PFSK-1 (cell line): ENCODE measurements at regions not wholly inside any gene's neighbourhood (a gene's known extent, or its start where the extent isn't known, plus 50 kb on each side); places are given as distances from the start of the nearest gene placed in this dataset.

ENCODE experiments used
- FOXP2 ChIP-seq: optimal IDR thresholded peaks from 2 replicates; pipeline ENCODE3; 2011; ENCODE audit warnings: borderline replicate concordance, control low read depth, inconsistent platforms; ENCODE audit not compliant: insufficient read depth; ENCODE audit errors: extremely low read length, extremely low read depth
- POLR2AphosphoS5 ChIP-seq: IDR thresholded peaks from 2 replicates; pipeline ENCODE4 v1.6.1; 2012; ENCODE audit warnings: low read depth, mild to moderate bottlenecking, control low read depth, low read length, moderate library complexity
- SIN3A ChIP-seq: IDR thresholded peaks from 2 replicates; pipeline ENCODE4 v1.6.1; 2012; ENCODE audit warnings: mild to moderate bottlenecking, low read length, moderate library complexity, borderline replicate concordance; ENCODE audit not compliant: insufficient read depth
- TAF1 ChIP-seq: IDR thresholded peaks from 2 replicates; pipeline ENCODE4 v1.6.1; 2012; ENCODE audit warnings: low read length, control low read depth, borderline replicate concordance; ENCODE audit not compliant: insufficient read depth
- TF ChIP-seq, protein P1 (sequence below), 2 experiments: IDR thresholded peaks; 2 replicates each; pipeline versions ENCODE4 v1.6.1 to v1.8.0; 2011 to 2012; ENCODE audit warnings: low read depth in 2 of 2, low read length in 2 of 2, control low read depth in 1 of 2, inconsistent platforms in 1 of 2, mild to moderate bottlenecking in 1 of 2, moderate library complexity in 1 of 2; ENCODE audit not compliant: insufficient read depth in 1 of 2

DNA sequence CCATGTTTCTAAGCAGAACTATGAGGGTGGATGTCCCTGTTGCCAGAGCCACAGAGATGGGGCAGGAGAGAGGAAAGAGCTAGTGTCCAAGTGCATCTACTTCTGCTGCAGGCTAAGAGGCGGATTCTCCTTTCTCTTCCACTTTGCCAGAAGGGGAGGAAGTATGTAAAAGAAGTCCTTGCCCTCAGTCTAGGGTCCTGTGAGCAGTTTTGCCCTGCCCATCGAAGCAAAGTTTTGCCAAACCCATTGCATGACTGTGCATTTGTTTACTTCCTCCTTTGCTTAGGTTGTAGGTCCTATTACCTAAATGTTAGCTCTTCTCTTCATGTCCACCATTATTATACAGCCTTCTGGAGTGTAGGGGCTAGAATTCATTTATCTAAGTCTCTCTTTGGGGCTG, 106.2 kb upstream of the ARMC2 start:
- TF ChIP-seq SIN3A (no peak), POLR2AphosphoS5 (no peak), FOXP2 (no peak), TAF1 (no peak)
- TF ChIP-seq, protein P1, sequence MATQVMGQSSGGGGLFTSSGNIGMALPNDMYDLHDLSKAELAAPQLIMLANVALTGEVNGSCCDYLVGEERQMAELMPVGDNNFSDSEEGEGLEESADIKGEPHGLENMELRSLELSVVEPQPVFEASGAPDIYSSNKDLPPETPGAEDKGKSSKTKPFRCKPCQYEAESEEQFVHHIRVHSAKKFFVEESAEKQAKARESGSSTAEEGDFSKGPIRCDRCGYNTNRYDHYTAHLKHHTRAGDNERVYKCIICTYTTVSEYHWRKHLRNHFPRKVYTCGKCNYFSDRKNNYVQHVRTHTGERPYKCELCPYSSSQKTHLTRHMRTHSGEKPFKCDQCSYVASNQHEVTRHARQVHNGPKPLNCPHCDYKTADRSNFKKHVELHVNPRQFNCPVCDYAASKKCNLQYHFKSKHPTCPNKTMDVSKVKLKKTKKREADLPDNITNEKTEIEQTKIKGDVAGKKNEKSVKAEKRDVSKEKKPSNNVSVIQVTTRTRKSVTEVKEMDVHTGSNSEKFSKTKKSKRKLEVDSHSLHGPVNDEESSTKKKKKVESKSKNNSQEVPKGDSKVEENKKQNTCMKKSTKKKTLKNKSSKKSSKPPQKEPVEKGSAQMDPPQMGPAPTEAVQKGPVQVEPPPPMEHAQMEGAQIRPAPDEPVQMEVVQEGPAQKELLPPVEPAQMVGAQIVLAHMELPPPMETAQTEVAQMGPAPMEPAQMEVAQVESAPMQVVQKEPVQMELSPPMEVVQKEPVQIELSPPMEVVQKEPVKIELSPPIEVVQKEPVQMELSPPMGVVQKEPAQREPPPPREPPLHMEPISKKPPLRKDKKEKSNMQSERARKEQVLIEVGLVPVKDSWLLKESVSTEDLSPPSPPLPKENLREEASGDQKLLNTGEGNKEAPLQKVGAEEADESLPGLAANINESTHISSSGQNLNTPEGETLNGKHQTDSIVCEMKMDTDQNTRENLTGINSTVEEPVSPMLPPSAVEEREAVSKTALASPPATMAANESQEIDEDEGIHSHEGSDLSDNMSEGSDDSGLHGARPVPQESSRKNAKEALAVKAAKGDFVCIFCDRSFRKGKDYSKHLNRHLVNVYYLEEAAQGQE (IDR thresholded peaks at IDR 0.05; ENCODE audit: insufficient read depth in 1 of 2, low read depth in 2 of 2, low read length in 2 of 2): no peak

DNA sequence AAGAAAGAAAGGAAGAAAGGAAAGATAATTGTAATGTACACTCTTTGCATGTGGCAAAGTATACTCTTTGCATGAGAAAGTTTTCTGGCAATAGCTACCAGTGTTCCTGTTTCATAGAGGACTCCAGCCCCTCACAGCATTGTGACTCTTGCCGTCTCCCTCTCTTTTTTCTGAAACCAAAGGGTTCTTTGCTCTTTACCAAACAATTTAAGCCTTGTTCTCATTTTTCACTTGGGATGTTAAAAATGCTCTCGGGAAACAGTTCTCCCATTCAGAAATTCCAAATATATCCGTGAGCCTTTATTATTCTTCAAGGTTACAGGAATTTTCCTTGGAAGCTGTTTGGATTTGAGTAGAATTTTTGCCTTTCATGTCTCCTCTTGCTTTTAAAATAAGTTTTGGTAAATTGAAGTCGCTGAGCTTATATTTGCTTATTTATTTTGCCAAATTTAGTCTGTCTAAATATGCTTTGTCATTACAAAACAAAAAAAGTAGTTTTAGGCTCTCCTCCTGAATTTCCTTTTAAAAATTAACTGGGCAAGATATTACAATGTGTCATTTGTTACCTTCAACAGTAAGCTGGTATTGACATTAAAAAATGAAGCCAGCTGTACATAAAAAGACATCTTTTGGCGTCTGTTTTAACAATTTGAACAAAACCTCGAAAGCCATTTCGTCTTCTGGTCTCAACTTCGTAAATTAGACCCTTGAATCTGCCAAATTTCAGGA, 103.8 kb upstream of the ARMC2 start:
- TF ChIP-seq POLR2AphosphoS5: no peak
- TF ChIP-seq, protein P1 (IDR thresholded peaks at IDR 0.05; ENCODE audit: insufficient read depth in 1 of 2, low read depth in 2 of 2, low read length in 2 of 2): no peak
- TF ChIP-seq TAF1: no peak
- TF ChIP-seq SIN3A: no peak
- TF ChIP-seq FOXP2: no peak

DNA sequence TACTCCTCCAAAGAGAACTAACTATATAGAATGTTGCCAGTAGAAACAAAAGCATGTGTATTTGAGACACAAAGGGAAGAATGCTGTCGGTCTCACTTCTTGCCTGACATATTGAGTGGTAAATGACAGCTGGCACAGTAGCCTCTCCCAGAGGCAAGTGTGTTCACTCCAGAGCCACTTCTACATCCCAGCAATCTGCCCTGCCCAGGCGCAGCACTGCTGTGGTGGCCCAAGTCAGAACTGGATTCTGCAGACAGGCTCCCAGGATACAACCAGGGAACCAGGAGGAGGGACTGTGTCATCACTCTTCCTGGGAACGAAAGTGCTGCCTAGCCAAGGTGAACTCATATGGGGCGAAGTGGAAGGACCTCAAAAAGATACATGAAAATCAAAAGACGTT, 103.2 kb upstream of the ARMC2 start:
- TF ChIP-seq POLR2AphosphoS5: no peak
- no peak for TF ChIP-seq SIN3A
- no peak for TF ChIP-seq TAF1
- TF ChIP-seq FOXP2: no peak
- TF ChIP-seq, protein P1 (IDR thresholded peaks at IDR 0.05; ENCODE audit: insufficient read depth in 1 of 2, low read depth in 2 of 2, low read length in 2 of 2): no peak

DNA sequence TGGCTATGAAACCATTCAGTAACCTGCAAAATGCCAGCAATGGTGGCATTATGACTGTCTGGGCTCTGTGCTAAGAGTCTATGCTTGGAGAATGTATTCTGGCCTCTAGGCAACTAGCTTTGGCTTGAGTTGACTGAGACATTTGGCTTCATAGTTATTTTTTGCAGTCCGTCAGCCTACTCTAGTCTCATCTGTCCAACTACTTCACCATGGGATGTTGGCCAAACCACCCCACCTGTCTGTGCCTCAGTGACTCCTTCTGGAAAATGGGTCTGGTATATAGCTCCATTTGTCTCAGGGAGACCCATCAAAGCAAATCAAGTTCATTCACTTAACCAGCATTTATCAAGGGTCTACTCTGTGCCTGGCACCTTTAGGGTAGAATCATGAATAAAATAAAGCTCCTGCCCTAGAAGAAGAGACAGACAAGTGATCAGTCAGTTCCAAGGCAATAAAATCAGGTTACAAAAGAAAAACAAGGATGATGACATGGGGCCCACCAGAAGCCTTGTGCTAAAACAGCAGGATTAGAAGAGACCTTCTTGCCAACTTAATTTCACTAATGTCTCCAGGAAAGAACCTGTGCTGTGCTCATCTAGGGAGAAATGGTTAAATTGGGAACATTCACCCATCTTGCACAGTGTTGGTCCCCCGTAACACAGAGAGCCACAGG, 102.4 kb upstream of the ARMC2 start:
- TF ChIP-seq SIN3A (no peak), TAF1 (no peak), FOXP2 (no peak), POLR2AphosphoS5 (no peak)
- TF ChIP-seq, protein P1 (IDR thresholded peaks at IDR 0.05; ENCODE audit: insufficient read depth in 1 of 2, low read depth in 2 of 2, low read length in 2 of 2): no peak
